Globus pallidus (tissue), 1 donor: ENCODE measurements at regions not wholly inside any gene's neighbourhood (a gene's known extent, or its start where the extent isn't known, plus 50 kb on each side); places are given as distances from the start of the nearest gene placed in this dataset.

ENCODE experiments used
- DNase-seq: peaks from one replicate; pipeline ENCODE4 v3.0.0-alpha.2; 2015; ENCODE audit warnings: low spot score

DNA sequence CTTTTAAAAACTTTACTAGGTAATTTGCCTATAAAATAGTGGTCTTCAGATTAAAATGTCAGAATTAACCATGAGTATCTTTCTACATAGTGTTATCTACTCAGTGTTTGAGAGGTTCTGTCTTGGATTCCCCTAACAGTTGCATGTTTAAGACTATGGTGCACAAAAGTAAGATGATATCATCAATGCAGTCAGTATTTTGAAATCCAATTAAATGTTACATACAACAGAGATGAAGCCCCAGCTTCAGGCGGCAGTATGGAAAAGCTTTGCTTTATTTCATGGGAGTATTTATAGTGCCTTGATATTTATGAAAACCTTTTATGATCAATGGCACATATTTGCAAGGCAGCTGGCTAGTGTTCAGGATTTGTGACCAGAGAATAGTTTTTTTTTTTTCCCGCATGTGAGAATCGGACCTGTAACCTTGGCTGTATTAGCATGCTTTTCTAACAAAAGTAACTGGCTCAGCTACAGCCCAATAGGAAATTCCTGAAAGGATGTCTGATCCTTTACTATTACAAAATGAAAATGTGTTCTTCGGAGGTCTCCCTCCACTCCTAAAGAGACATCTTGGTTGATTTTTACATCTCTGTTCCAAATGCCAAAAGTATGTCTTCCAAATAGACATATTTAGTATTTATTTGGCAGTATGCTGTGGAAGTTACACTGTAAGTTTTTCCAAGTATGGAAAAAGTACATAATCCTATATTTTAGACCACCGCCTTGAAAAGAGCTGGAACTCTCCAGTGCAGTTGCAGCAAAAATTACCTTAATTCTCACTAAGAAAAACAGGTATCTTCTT is 319.3 kb upstream of the UBE2E3 start:
- DNase-seq, result no peak

DNA sequence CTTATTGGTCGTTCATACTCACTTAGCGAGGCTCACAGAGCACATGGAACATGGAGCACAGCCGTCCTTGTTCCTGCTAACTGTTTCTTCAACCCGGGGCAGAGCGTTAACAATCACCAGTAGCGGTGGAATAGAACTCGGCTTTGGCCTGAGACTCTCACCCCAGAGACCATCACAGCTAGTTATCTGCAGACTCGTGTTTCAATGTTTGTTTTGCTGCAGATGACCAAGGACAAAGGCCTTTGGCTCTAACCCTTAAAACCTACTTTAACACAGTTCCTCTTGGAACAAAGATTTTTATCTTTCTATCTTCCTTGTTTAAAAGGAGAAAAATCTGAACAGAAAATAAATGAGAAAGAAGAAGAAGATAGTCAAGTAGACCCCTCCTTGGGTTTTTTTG is 320.2 kb upstream of the UBE2E3 start:
- DNase-seq, result no peak

DNA sequence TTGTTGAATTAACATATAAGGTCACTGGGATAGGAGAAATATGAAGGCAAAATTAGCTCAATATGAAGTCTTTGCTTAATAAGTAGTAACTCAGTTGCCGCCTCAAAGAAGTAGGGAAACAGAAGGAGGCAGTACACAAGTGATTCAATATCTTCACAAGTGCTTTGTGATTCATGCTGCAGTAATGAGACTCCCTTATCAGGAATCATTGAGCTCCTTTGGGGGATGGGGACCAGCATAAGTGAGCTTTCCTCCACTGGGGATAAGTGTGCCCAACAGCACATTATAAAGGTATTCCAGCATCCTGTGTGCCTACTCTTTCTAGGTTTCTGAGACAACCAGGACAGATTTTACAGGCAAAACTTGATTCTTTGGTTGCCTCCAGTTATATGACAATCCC is 323.4 kb upstream of the UBE2E3 start:
- no peak for DNase-seq

DNA sequence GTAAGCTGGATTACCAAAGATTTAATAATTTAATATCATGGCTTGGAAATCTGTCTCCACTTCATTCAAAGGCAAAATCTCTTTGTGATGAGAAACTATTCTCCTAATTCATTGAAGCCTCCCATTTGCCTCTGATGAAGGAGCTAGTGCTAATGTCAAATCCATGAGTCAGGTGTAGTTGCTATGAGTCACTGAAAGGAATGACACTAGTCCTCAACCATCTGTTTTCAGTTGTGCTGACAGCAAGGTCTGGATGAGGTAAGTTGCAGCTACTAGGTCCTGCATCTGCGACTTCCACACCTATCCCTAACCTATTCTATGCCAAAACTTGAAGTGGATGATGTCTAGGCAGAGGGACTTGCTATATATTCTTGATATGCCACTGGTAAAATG is 324.0 kb upstream of the UBE2E3 start:
- no peak for DNase-seq

DNA sequence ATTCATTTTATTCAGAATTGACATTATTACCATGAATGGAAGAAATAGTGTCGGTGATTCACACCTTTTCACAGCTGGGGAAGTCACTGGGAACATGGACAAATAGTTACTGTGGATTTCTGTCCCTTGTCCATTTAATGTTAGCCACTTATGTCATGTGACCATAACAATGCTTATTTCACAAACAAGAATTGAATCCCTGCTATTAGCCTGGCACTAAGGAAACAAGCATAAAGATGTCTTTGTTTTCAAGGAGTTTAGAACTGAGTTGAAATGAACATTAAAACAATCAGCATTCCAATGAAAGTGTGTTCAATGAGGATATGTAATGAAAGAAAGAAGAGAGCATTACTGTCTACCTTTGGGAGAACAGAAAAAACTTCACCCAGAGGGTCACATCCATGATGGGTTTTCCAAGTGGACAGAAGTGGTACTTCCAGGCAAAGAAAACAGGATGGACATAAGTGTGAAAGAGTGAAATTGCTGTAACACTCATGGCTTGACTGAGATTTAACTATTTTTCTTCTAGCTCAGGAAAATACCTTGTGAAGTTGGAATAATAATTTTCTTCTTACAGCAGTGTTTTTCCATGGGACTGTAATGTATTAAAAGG is 324.5 kb upstream of the UBE2E3 start:
- DNase-seq, result peak; percentile 45

DNA sequence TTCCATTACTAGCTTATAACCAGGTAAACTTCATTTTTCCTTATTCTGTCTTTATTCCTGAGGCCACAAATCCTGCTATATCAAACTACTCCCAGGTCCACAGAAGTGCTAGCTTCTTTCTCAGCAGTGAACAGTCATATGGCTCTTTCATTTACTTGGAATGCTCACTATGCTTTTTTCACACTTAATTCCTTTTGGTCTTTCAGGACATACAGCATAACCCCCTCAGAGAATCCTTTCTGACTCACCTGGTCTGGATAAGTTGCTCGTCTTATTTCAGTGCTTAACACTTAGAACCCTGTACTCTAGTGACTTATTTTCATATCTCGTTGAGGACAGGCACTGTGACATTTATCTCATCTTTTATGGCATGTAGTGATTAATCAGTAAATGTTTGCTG is 325.0 kb upstream of the UBE2E3 start:
- no peak for DNase-seq

DNA sequence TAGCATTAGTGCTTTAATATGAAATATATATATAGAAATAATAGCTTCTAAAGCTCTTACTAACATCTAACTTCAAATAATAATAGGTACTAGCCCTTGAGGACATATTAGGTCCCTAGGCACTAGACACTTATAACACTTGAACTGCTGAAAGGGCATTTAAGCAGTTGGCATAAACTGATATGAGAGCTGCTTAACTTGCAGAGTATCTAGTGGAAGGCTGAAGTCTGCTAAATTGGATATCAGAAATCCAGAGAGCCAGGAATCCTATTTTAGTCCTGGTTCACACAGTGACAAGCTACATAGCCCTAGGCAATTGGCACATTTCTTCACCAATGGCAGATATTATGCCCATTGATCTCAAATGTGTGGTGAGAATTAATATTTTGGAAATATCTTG is 326.9 kb upstream of the UBE2E3 start:
- DNase-seq, result no peak

DNA sequence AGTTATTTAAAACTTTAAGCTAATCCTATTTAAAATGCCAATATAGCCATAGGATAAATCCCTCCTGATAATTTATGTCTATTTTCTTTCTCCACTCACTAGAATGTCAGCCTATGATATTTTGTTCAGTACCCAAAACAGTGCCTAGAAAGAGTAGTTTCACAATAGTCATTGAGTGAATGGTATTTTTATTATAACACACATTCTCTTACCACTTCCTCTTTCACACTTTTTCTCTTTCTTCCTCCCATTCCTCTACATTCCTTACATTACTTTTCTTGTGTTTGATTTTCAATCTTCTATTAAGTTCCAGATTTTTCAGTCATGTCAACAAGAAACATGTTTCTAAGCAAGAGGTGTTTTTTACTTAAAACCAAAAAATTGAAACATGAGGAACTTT is 327.6 kb upstream of the UBE2E3 start:
- DNase-seq, result no peak

DNA sequence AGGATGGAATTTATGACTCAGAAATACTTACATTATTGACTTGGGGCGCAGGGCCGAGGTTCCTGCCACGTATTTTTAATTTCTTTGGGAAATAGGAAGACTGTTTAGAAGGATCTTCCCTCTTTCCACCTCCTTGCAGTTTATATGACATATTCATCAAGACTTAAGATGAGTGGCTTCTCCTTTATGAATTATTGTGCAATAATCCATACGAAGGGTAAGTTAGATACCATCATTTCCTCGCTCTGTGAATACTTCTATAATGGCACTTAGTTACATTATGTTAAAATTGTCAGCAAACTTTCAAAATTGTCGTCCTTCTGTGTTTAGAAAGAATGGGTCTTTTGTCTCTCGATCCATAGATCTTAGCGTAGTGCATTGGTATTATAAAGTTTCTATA is 328.8 kb upstream of the UBE2E3 start:
- DNase-seq, result no peak

DNA sequence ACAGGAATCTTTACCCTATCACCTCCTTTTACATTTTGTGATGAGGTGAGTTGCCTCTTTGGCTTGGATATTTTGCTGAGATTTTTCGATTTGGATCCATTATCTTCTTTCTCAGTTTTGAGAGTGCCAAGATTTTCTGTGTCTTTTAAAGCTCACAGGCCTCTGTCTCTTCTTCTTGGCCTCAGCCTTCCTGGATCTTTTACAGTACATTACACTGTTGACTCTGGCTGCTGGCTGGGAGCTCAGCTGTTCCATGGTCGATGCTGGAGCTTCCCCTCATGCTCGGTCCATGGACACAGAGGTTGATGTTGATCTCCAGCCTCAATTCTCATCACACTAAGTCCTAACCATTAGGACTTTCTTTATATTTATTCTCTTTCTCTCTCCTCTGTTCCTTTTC is 332.8 kb upstream of the UBE2E3 start:
- DNase-seq, result no peak

DNA sequence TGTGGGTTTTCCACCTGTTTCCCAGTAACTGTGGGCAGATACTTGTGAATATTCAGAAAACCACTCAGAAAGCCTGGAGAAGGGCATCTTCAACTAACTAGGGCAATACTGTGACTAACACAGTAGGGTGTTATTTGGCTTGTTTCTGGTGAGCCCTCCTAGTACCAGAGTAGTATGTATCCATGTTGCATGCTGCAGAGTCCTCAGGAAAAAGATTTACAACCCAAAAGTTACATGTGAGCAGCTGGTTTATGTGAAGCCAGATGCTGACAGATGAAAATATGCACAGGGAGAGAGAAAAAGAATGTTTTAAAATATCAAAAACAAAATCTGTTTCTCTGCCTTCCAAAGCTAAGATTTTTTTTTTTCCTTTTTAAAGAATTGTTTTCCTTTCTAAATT is 333.2 kb upstream of the UBE2E3 start:
- no peak for DNase-seq

DNA sequence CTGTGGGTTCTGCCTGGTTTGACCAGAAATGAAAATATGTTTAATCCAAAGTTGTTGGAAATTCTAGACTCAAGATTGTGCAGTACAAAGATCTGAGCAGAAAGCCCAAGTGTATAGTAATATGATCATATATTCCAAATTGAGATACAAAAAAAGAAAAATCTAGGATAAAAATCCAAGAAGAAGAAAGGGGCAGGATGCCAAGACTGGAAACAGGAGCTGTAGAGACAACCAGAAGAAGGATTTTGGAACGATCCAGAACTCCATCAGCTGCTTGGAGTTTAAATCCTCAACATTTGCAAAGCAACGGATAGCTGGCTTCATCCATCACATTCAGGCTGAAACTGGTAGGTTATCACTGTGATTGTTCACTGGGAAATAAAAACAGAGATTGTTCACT is 333.6 kb upstream of the UBE2E3 start:
- no peak for DNase-seq

DNA sequence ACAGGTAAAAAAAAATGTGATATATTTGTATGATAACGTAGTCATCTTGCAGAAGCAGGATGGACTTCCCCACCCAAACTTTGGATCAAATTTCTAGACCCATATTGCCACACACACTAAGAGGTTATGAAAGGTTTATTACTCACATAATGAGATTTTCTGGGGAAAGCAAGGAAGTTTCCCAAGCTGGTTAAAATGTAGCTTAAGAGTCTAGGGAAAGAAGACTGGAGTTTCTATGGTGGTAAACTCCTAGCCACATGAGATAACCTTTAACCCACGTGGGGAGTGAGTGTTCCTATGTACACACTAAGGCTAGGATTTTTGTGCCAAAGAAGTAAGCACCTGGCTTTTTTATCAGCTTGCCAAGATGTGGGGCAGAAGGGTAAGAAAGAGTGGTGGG is 335.7 kb upstream of the UBE2E3 start:
- DNase-seq, result no peak

DNA sequence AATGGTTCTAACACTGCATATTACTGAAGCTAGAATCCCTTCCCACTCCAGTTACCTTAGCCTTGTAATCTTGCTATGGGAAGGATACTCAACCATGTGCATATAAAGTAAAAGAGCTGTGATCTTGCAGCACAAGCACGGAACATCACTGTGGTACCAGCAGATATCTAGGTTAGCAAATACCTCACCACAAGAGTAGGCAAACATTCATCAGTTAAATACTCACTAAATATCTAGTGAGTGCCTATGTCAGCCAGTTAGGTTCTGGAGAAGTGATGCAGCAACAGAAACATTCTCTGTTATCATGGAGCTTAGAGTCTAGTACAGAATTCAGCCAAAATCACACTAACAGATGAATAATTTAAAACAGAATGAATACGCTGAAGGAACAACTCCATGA is 349.6 kb upstream of the UBE2E3 start:
- no peak for DNase-seq

DNA sequence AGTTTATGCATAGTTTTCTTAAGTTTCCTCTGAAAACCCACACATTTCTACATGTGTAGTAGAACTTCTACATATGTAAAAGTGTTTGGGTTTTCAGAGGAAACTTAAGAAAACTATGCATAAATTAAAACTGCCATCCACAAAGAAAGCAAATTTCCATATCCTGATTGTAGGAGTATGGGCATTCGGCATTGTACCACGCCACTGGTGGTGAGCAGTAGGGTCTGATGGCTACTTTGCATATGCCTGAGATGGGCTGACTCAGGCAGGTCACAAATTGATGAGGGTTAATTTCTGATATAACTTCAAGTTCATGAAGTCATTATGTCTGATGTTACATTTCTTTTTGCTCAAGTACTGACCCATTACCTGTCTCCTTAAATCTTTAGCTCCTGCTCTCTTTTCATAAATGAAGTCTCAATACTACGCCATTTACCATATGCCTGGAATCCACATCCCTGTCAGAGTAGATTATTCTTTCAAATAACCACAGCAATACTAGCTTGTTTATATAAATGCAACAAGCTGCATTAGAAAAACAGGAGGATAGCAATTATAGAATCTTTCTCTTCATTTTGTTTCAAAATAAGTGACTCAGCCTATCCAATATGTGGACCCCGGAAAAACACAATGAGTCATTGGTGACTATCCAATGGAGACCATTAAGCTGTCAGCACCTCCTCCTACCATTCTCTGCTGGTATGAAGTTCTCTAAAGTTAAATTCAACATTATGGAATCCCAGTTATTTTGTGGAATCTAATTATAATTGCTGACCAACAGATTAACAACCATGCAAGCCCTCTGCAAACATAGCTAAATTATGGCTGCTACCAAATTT is 355.2 kb upstream of the UBE2E3 start:
- DNase-seq, result no peak

DNA sequence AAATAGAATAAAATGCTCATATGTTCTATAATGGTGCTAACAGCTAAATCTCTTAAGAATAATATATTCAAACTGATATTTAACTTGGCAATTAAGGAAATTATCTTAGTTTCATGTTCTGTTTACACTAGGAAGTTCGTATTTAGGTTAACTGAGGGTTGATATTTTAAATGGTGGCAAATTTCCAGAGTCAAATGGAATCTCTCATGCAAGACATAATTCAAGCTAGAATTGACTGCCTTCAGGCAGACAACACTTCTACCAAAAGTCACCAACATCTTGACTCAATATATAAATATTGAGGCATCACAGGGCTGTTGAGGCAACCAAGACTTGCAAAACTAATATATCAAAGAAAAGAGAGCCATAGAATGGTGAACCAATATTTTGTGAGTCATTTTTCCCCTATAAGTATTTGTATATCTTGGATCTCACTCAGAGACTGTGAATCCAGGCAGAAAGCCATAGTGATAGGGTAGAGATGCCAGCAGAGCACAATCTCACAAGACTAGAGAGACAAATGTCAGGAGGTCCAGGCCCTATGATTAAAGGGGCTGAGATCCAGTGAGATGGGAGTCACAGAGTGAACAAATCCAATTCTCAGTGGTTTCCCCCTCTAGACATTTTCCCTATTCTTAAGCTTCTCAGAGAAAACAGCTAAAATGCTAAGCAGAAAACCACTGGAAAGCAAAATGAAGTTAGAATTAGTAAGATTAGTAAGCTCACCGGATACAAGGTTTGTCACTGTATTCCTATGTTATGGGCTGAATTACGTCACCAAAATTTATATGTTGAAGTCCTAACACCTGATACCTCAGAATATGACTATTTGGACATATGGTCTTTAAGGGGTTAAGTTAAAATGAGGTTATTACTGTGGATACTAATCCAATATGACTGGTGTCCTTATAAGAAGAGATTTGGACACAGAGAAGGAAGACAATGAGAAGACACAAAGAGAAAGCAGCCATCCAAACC is 358.2 kb upstream of the UBE2E3 start:
- DNase-seq, result no peak

DNA sequence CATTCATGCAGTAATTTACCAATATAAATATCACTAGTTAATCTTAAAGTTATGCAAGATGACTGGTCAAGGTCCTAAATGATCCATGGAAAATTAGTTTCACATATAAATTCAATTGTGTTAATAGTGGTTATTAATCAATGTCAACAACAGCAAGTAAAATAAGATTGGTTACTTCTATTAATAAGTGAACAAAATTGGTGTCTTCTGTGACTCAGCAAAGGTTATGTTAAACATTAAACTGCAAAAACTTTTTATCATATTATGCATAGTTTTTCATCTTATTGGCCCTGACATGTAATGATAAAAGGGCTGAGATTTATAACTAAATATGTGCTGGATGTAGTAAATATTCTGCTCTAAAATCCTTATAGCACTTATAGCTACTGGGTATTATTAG is 359.0 kb upstream of the UBE2E3 start:
- no peak for DNase-seq

DNA sequence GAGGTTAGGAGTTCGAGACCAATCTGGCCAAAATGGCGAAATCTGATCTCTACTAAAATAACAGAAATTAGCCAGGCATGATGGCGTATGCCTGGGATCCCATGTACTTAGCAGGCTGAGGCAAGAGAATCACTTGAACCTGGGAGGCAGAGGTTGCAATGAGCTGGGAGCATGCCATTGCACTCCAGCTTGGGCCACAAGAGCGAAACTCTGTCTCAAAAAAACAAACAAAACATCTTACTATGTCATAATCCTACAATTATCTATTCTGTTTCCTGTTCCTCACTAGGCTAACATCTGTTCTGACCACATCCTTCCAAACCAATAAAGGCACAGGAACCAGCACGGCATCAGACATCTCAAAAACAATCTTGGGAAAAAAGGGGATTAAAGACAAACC is 361.8 kb upstream of the UBE2E3 start:
- DNase-seq, result no peak

DNA sequence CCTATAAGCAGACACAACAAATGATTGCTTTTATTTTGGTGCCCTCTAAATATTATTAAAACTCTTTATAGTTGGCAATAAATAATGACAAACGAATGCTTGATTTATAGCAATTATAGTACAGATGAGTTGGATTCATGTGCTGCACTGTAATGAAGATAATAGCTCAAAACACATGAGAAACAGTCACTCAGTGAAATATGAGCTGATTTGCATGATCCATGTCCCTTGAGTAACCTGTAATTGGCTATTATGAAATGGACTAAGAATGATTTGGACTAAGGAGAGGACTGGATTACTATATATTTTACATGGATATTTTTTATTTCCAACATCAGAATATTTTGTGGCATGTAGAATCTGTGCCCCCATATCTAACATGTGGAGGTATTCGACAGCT is 365.6 kb upstream of the UBE2E3 start:
- DNase-seq, result no peak

DNA sequence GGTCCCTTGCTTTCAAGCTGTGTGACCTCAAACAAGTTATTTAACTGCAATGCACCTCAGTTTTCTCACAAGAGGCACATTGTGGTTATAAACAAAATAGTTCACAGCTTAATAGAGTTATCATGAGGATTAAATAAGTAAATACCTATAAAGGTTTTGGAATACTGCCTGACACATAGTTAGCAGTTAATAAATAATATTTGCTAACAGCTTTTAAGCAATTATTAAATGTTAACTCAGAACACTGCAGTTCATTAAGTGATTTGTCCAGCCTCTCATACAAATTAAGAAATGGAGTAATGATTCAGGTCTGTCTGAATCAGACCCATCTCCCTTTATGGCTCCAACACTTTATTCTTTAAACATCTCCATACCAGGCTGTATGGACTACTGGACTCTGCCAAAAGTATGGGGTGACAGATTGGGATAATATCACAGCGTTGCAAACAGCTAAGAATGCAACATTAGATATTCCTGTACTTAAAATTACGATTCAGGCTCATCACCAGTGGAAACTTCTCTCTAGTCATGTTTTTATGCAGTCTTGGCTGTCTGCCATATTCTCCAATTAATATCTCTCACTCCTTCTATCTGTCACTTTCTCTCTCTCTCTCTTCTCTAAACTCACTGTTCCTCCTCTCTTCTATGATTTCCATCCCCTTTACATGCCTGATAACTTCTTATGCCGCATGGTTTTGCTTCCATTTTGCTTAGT is 370.6 kb upstream of the UBE2E3 start:
- DNase-seq, result no peak

DNA sequence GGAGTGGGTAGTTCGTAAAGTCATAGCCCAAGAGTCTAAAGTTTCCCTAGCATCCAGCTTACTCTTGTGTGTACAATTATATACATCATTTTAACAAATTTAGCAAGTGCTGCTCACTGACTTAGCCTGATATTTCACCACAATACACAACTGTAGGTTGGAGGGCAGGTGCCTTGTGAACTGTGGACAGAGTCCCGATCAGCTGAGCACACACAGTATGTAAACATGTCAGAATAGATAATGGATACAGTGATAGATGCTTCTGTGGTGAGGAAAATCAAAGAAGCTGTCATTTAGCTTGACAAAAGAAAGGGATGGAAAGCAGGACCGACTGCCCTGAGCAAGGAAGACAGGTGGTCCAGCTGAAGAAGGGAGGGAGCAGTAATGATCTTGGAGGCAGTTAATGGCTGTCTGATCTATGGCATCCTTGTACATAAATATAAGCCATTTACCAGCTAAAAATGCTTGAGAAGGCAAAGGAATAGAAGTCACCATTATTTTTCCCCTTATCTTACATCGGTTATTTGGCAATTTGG is 372.8 kb upstream of the UBE2E3 start:
- no peak for DNase-seq
